GM18499 (cell line): ENCODE measurements at regions not wholly inside any gene's neighbourhood (a gene's known extent, or its start where the extent isn't known, plus 50 kb on each side); places are given as distances from the start of the nearest gene placed in this dataset.
"Not testable (repeated sequence)": the region's sequence is repeated elsewhere in the genome, so short reads cannot be mapped to it uniquely, and the experiment has no call there.

Experiments
- ATAC-seq: cut with Tn5 transposase; IDR thresholded peaks from one replicate; pipeline ENCODE4 v1.9.1; 2021; ENCODE audit warnings: moderate number of reproducible peaks; ENCODE audit not compliant: insufficient read depth, unreplicated experiment

GRCh38 chr11:112611771-112612170, 349.4 kb upstream of the NCAM1 start:
- no peak for ATAC-seq

GRCh38 chr11:112612250-112612849, 348.9 kb upstream of the NCAM1 start:
- ATAC-seq, result no peak

GRCh38 chr11:112613051-112613972, 347.9 kb upstream of the NCAM1 start:
- ATAC-seq, result no peak

GRCh38 chr11:112614605-112615004, 346.6 kb upstream of the NCAM1 start:
- no peak for ATAC-seq

- ATAC-seq, result no peak
Observed at GRCh38 chr11:112615238-112615637, 346.0 kb upstream of the NCAM1 start.

- no peak for ATAC-seq
Observed at GRCh38 chr11:112615891-112616290, 345.3 kb upstream of the NCAM1 start.

- ATAC-seq, result no peak
Observed at GRCh38 chr11:112616327-112617097, 344.7 kb upstream of the NCAM1 start.

- ATAC-seq, result no peak
Observed at GRCh38 chr11:112617098-112617425, 344.2 kb upstream of the NCAM1 start.

- ATAC-seq, result no peak
Observed at GRCh38 chr11:112617977-112618826, 343.0 kb upstream of the NCAM1 start.

GRCh38 chr11:112619106-112619505, 342.1 kb upstream of the NCAM1 start:
- ATAC-seq, result no peak

GRCh38 chr11:112620621-112621394, 340.4 kb upstream of the NCAM1 start:
- no peak for ATAC-seq

- no peak for ATAC-seq
Observed at GRCh38 chr11:112623057-112623456, 338.2 kb upstream of the NCAM1 start.

GRCh38 chr11:112624431-112624830, 336.8 kb upstream of the NCAM1 start:
- ATAC-seq, result no peak

GRCh38 chr11:112624971-112625370, 336.2 kb upstream of the NCAM1 start:
- not testable (repeated sequence) for ATAC-seq

GRCh38 chr11:112625814-112626213, 335.4 kb upstream of the NCAM1 start:
- no peak for ATAC-seq

GRCh38 chr11:112626731-112627130, 334.5 kb upstream of the NCAM1 start:
- ATAC-seq, result no peak

- peak; percentile 43 for ATAC-seq
Observed at GRCh38 chr11:112627588-112628045, 333.6 kb upstream of the NCAM1 start.

GRCh38 chr11:112628676-112629075, 332.5 kb upstream of the NCAM1 start:
- ATAC-seq, result no peak

- ATAC-seq, result no peak
Observed at GRCh38 chr11:112630496-112630895, 330.7 kb upstream of the NCAM1 start.
